HCT116 (cell line): ENCODE measurements at regions not wholly inside any gene's neighbourhood (a gene's known extent, or its start where the extent isn't known, plus 50 kb on each side); places are given as distances from the start of the nearest gene placed in this dataset.

Source experiments
- ATAC-seq: fragments of 200-7000 bp; cut with Tn5 transposase; 2 replicates; pipeline ENCODE4 v1.9.1; 2020; ENCODE audit warnings: mild to moderate bottlenecking, moderate library complexity
- BruUV-seq: library from RNA; stranded (reverse); fragments of 400-500 nt; replicated peaks from 2 replicates; lab custom pipeline; 2021; lab: Mats Ljungman, UMichigan
- CTCF ChIA-PET: fragments of 300-600 bp; sonication (Branson Sonifier 250); formaldehyde crosslinking; loops from one replicate; lab custom pipeline; 2021; ENCODE audit warnings: antibody characterized with exemption; lab: Charles Lee
- POLR2A ChIA-PET: fragments of 300-600, 350-600 bp; sonication (Branson Sonifier 250); formaldehyde crosslinking; loops from one replicate; lab custom pipeline; 2021; ENCODE audit warnings: antibody characterized with exemption; lab: Charles Lee
- RAD21 ChIA-PET, 2 experiments: fragments of 300-600 bp; sonication (Branson Sonifier 250); formaldehyde crosslinking; loops; one replicate each; lab custom pipeline; 2023; ENCODE audit warnings: low total read pairs in 2 of 2; ENCODE audit not compliant: uncharacterized antibody in 2 of 2, unreplicated experiment in 2 of 2, low non-redundant PET in 1 of 2; lab: Charles Lee
- DNase-seq: peaks from one replicate; pipeline ENCODE4 v3.0.0-alpha.2; 2010; ENCODE audit warnings: low read depth, low spot score
- H2AFZ ChIP-seq: fragments of 200-600 bp; shearing (Covaris generic), sonication (generic); 2 replicates; pipeline ENCODE4 v1.6.1; 2017; ENCODE audit warnings: low read depth, mixed run types, mixed read lengths, antibody characterized with exemption, low read length; ENCODE audit not compliant: poor library complexity, severe bottlenecking
- H3K27ac ChIP-seq: 2 replicates; pipeline ENCODE4 v1.5.1; 2012; ENCODE audit warnings: low read depth, low read length
- H3K27me3 ChIP-seq: fragments of 200-600 bp; sonication (generic); 2 replicates; pipeline ENCODE4 v1.6.1; 2016; ENCODE audit warnings: mixed run types, low read length, mixed read lengths; ENCODE audit not compliant: insufficient read depth
- H3K36me3 ChIP-seq, 2 experiments: fragments of 200-500 bp in 1 of 2; fragments of 200-600 bp in 1 of 2; sonication (Bioruptor generic) in 1 of 2; sonication (generic) in 1 of 2; 2 replicates each; pipeline versions ENCODE4 v1.5.1 to v1.6.1; 2014 to 2016; ENCODE audit warnings: low read length in 2 of 2, inconsistent platforms in 1 of 2, mixed read lengths in 1 of 2, mixed run types in 1 of 2; ENCODE audit not compliant: insufficient read depth in 2 of 2, control insufficient read depth in 1 of 2
- H3K4me1 ChIP-seq, 2 experiments: fragments of 200-600 bp in 1 of 2; sonication (generic) in 1 of 2; 2 replicates each; pipeline versions ENCODE4 v1.5.1 to v1.6.1; 2012 to 2017; ENCODE audit warnings: low read length in 2 of 2, inconsistent platforms in 1 of 2, mild to moderate bottlenecking in 1 of 2, mixed read lengths in 1 of 2, mixed run types in 1 of 2, moderate library complexity in 1 of 2; ENCODE audit not compliant: insufficient read depth in 2 of 2, control insufficient read depth in 1 of 2
- H3K4me2 ChIP-seq: fragments of 200-600 bp; sonication (generic); 2 replicates; pipeline ENCODE4 v1.6.1; 2017; ENCODE audit warnings: mixed run types, low read length, mixed read lengths
- H3K4me3 ChIP-seq, 2 experiments: fragments of 200-600 bp in 1 of 2; sonication (generic) in 1 of 2; replicated peaks in 1 of 2; 2 replicates each; pipeline ENCODE4 v1.5.1; 2011 to 2016; ENCODE audit warnings: low read length in 2 of 2, control low read depth in 1 of 2, low read depth in 1 of 2, mild to moderate bottlenecking in 1 of 2, mixed read lengths in 1 of 2, mixed run types in 1 of 2
- H3K79me2 ChIP-seq: fragments of 200-600 bp; sonication (generic); 2 replicates; pipeline ENCODE4 v1.6.1; 2017; ENCODE audit warnings: mild to moderate bottlenecking, mixed run types, low read length, moderate library complexity, mixed read lengths; ENCODE audit not compliant: insufficient read depth
- H3K9ac ChIP-seq: fragments of 200-600 bp; sonication (generic); 2 replicates; pipeline ENCODE4 v1.6.1; 2016; ENCODE audit warnings: low read length, mixed read lengths
- H3K9me2 ChIP-seq: fragments of 200-600 bp; sonication (generic), shearing (Covaris generic); 2 replicates; pipeline ENCODE4 v1.6.1; 2017; ENCODE audit warnings: mixed run types, mild to moderate bottlenecking, moderate library complexity; ENCODE audit not compliant: insufficient read depth
- H3K9me3 ChIP-seq, 2 experiments: fragments of 200-500 bp in 1 of 2; fragments of 200-600 bp in 1 of 2; sonication (Bioruptor generic) in 1 of 2; sonication (generic) in 1 of 2; 2 replicates each; pipeline ENCODE4 v1.6.1; 2014 to 2017; ENCODE audit warnings: low read length in 2 of 2, mixed read lengths in 2 of 2, inconsistent platforms in 1 of 2, low read depth in 1 of 2, mild to moderate bottlenecking in 1 of 2, mixed run types in 1 of 2, moderate library complexity in 1 of 2; ENCODE audit not compliant: control insufficient read depth in 1 of 2, insufficient read depth in 1 of 2
- H4K20me1 ChIP-seq: fragments of 200-600 bp; sonication (generic), shearing (Covaris generic); 2 replicates; pipeline ENCODE4 v1.6.1; 2017; ENCODE audit warnings: mixed run types, mild to moderate bottlenecking, moderate library complexity; ENCODE audit not compliant: insufficient read depth
- ATF3 ChIP-seq: IDR thresholded peaks from 2 replicates; pipeline ENCODE4 v1.6.1; 2012
- CEBPB ChIP-seq: IDR thresholded peaks from 2 replicates; pipeline ENCODE4 v1.6.1; 2012; ENCODE audit warnings: low read depth
- EZH2 ChIP-seq: fragments of 200-600 bp; sonication (generic); IDR thresholded peaks from 2 replicates; pipeline ENCODE4 v1.6.1; 2017; ENCODE audit warnings: antibody characterized with exemption, mixed run types
- FOSL1 ChIP-seq: IDR thresholded peaks from 2 replicates; pipeline ENCODE4 v1.6.1; 2012; ENCODE audit warnings: low read depth
- JUND ChIP-seq: IDR thresholded peaks from 2 replicates; pipeline ENCODE4 v1.6.1; 2012
- RAD21 ChIP-seq: IDR thresholded peaks from 2 replicates; pipeline ENCODE4 v1.6.1; 2012; ENCODE audit warnings: low read depth, mild to moderate bottlenecking
- SIN3A ChIP-seq: IDR thresholded peaks from 2 replicates; pipeline ENCODE4 v1.6.1; 2012; ENCODE audit warnings: low read depth
- ZBTB33 ChIP-seq: IDR thresholded peaks from 2 replicates; pipeline ENCODE4 v1.6.1; 2011; ENCODE audit warnings: mild to moderate bottlenecking, low read length, moderate library complexity; ENCODE audit not compliant: insufficient replicate concordance; ENCODE audit errors: extremely low read depth
- ZFX ChIP-seq: fragments of 450-650 bp; IDR thresholded peaks from 2 replicates; pipeline ENCODE4 v1.6.1; 2017
- ZNF274 ChIP-seq: fragments of 200-500 bp; sonication (Bioruptor generic); IDR thresholded peaks from 2 replicates; pipeline ENCODE4 v1.6.1; 2014; ENCODE audit warnings: mild to moderate bottlenecking, low read depth, low read length, inconsistent platforms
- intact Hi-C: fragments of 100-400 bp; cut with micrococcal nuclease; formaldehyde crosslinking; loops from 2 replicates; pipeline ENCODE4 v1.10.0; 2022
- TF ChIP-seq, protein P1 (sequence below), 3 experiments: fragments of 200-600 bp in 1 of 3; sonication (generic) in 1 of 3; IDR thresholded peaks in 2 of 3; conservative IDR thresholded peaks in 1 of 3; 2 replicates each; pipeline ENCODE4 v1.5.1; 2012 to 2017; ENCODE audit warnings: low read depth in 2 of 3, low read length in 2 of 3, antibody characterized with exemption in 1 of 3, borderline replicate concordance in 1 of 3, control low read depth in 1 of 3, mild to moderate bottlenecking in 1 of 3, mixed read lengths in 1 of 3, mixed run types in 1 of 3, moderate library complexity in 1 of 3; ENCODE audit not compliant: insufficient read depth in 1 of 3
- TF ChIP-seq, protein P2 (sequence below): IDR thresholded peaks from 2 replicates; pipeline ENCODE4 v1.6.1; 2012

- Histone ChIP-seq H3K4me1 (no peaks in the 10 kb centered on the region), H4K20me1 (no peaks in the 10 kb centered on the region), H3K27ac (no peak overlapping the region), H2AFZ (no peak overlapping the region), H3K9ac (no peak overlapping the region), H3K9me3 (no peaks in the 10 kb centered on the region), H3K9me2 (no peaks in the 10 kb centered on the region), H3K4me3 (no peak overlapping the region)
- BruUV-seq: no TSS peak
- no peak for DNase-seq
- intact Hi-C loops: no loop called here
- ChIA-PET RAD21 (no interaction called here), CTCF (no interaction called here), POLR2A (no interaction called here)
- TF ChIP-seq ZBTB33 (no peak), SIN3A (no peak), ATF3 (no peak), ZFX (no peak), CEBPB (no peak), RAD21 (no peak), EZH2 (no peak), FOSL1 (no peak), JUND (no peak), ZNF274 (no peak)
- TF ChIP-seq, protein P1, sequence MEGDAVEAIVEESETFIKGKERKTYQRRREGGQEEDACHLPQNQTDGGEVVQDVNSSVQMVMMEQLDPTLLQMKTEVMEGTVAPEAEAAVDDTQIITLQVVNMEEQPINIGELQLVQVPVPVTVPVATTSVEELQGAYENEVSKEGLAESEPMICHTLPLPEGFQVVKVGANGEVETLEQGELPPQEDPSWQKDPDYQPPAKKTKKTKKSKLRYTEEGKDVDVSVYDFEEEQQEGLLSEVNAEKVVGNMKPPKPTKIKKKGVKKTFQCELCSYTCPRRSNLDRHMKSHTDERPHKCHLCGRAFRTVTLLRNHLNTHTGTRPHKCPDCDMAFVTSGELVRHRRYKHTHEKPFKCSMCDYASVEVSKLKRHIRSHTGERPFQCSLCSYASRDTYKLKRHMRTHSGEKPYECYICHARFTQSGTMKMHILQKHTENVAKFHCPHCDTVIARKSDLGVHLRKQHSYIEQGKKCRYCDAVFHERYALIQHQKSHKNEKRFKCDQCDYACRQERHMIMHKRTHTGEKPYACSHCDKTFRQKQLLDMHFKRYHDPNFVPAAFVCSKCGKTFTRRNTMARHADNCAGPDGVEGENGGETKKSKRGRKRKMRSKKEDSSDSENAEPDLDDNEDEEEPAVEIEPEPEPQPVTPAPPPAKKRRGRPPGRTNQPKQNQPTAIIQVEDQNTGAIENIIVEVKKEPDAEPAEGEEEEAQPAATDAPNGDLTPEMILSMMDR (IDR thresholded peaks at IDR 0.05 in 2 of 3, conservative IDR thresholded peaks at IDR 0.05 in 1 of 3; ENCODE audit: borderline replicate concordance in 1 of 3, insufficient read depth in 1 of 3, low read depth in 2 of 3, low read length in 2 of 3): no peak
- TF ChIP-seq, protein P2, sequence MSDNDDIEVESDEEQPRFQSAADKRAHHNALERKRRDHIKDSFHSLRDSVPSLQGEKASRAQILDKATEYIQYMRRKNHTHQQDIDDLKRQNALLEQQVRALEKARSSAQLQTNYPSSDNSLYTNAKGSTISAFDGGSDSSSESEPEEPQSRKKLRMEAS: no peak
- TF ChIP-seq, all 23 proteins: peak for 0
- ATAC-seq: no peak
- no peaks in the 10 kb centered on the region for H3K27me3 ChIP-seq
- H3K79me2 ChIP-seq: no peaks in the 10 kb centered on the region
- no peak overlapping the region for H3K4me2 ChIP-seq
- no peaks in the 10 kb centered on the region for H3K36me3 ChIP-seq
These were observed 171.7 kb upstream of the PDE10A start for GRCh38 chr6:165834613-165835259.
